ENCODE measurements at regions not wholly inside any gene's neighbourhood (a gene's known extent, or its start where the extent isn't known, plus 50 kb on each side); places are given as distances from the start of the nearest gene placed in this dataset.

DNA sequence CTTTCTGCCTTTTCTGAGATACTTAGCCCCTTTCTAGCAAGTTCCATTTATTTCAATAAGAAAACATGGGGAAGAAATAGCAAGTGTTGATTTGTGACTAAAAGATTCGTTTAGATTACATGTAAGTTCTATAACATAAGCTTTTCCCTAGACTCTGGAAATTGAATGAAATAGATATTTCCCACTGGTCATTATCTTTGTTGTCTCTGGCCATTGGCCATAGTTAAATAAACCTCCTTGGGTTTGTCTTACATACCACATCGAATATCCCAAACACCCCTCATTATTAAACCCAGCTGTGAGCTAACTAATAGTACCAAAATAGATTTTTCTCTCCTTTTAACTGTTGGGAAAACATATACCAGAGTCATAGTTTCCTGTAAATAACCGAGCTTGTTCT lies 534.8 kb downstream of the IQCM start:
- no peaks in the 10 kb centered on the region for H3K79me2 ChIP-seq (ENCODE audit: control insufficient read depth, insufficient read depth, low read length)
- H3K9me1 ChIP-seq (ENCODE audit: control insufficient read depth, extremely low read depth, insufficient read depth, low read length) = no peaks in the 10 kb centered on the region
- DNase-seq (ENCODE audit: low read depth, low spot score) (no peak), FAIRE-seq (no peak)
- H4K20me1 ChIP-seq (ENCODE audit: control insufficient read depth, extremely low read depth, insufficient read depth, low read length) = no peaks in the 10 kb centered on the region
- H3K9ac ChIP-seq (ENCODE audit: control insufficient read depth, extremely low read depth, insufficient read depth, low read length) = no peak overlapping the region
- H3K4me3 ChIP-seq (ENCODE audit: control insufficient read depth in 2 of 3, extremely low read depth in 1 of 3, insufficient read depth in 2 of 3, low read depth in 1 of 3, low read length in 3 of 3) = no peak overlapping the region
- H3K4me2 ChIP-seq (ENCODE audit: control insufficient read depth, extremely low read depth, insufficient read depth, low read depth, low read length) = no peak overlapping the region
- TF ChIP-seq, protein P1, sequence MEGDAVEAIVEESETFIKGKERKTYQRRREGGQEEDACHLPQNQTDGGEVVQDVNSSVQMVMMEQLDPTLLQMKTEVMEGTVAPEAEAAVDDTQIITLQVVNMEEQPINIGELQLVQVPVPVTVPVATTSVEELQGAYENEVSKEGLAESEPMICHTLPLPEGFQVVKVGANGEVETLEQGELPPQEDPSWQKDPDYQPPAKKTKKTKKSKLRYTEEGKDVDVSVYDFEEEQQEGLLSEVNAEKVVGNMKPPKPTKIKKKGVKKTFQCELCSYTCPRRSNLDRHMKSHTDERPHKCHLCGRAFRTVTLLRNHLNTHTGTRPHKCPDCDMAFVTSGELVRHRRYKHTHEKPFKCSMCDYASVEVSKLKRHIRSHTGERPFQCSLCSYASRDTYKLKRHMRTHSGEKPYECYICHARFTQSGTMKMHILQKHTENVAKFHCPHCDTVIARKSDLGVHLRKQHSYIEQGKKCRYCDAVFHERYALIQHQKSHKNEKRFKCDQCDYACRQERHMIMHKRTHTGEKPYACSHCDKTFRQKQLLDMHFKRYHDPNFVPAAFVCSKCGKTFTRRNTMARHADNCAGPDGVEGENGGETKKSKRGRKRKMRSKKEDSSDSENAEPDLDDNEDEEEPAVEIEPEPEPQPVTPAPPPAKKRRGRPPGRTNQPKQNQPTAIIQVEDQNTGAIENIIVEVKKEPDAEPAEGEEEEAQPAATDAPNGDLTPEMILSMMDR (optimal IDR thresholded peaks at IDR 0.05 in 1 of 3, IDR thresholded peaks at IDR 0.05 in 1 of 3, conservative IDR thresholded peaks at IDR 0.05 in 1 of 3; ENCODE audit: extremely low read depth in 1 of 3, insufficient read depth in 2 of 3, low read length in 3 of 3) = no peak
- TF ChIP-seq EZH2 (IDR thresholded peaks at IDR 0.05; ENCODE audit: low read length) = no peak
- no peak overlapping the region for H3K27ac ChIP-seq (ENCODE audit: control insufficient read depth, insufficient read depth, low read length)
- no peaks in the 10 kb centered on the region for H3K36me3 ChIP-seq (ENCODE audit: control insufficient read depth in 2 of 2, extremely low read depth in 1 of 2, insufficient read depth in 2 of 2, low read length in 2 of 2)
- no peaks in the 10 kb centered on the region for H3K9me3 ChIP-seq (ENCODE audit: control insufficient read depth, low read depth, low read length)
- H3K27me3 ChIP-seq (ENCODE audit: control insufficient read depth, extremely low read depth, insufficient read depth, low read length) = no peaks in the 10 kb centered on the region
- dilution Hi-C loops (cut with MboI; ENCODE audit: extremely low pct_ligation_motif_present, low sequenced_read_pairs) = no loop called here
- no peaks in the 10 kb centered on the region for H3K4me1 ChIP-seq (ENCODE audit: control insufficient read depth, extremely low read depth, insufficient read depth, low read length)
- no peak overlapping the region for H2AFZ ChIP-seq (ENCODE audit: control insufficient read depth, low read length)

DNA sequence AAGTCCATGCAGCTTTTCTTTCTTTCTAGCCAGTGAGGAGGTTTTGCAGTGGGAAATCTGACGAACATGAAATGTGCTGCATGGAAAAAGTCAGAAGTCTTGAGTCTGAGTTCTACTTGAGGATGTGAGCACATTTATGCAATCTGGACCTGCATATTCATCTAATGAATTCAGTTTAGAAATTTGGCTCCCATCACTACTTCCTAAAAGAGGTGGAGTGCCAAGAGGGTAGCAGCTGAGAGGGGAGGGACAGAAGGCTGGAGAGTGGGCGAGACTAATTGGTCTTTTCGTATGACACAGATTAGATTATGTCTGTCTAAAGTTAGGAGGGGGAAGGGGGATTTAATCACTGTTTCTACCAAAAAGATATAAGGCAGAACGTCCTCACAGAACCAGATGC lies 535.9 kb downstream of the IQCM start:
- no peaks in the 10 kb centered on the region for H3K79me2 ChIP-seq (ENCODE audit: control insufficient read depth, insufficient read depth, low read length)
- no peaks in the 10 kb centered on the region for H4K20me1 ChIP-seq (ENCODE audit: control insufficient read depth, extremely low read depth, insufficient read depth, low read length)
- no peaks in the 10 kb centered on the region for H3K4me1 ChIP-seq (ENCODE audit: control insufficient read depth, extremely low read depth, insufficient read depth, low read length)
- dilution Hi-C loops (cut with MboI; ENCODE audit: extremely low pct_ligation_motif_present, low sequenced_read_pairs) = no loop called here
- no peaks in the 10 kb centered on the region for H3K27me3 ChIP-seq (ENCODE audit: control insufficient read depth, extremely low read depth, insufficient read depth, low read length)
- H3K4me2 ChIP-seq (ENCODE audit: control insufficient read depth, extremely low read depth, insufficient read depth, low read depth, low read length) = no peak overlapping the region
- no peak for FAIRE-seq
- H3K4me3 ChIP-seq (ENCODE audit: control insufficient read depth in 2 of 3, extremely low read depth in 1 of 3, insufficient read depth in 2 of 3, low read depth in 1 of 3, low read length in 3 of 3) = no peak overlapping the region
- H3K9me3 ChIP-seq (ENCODE audit: control insufficient read depth, low read depth, low read length) = no peaks in the 10 kb centered on the region
- H3K27ac ChIP-seq (ENCODE audit: control insufficient read depth, insufficient read depth, low read length) = no peak overlapping the region
- no peak for TF ChIP-seq EZH2 (IDR thresholded peaks at IDR 0.05; ENCODE audit: low read length)
- TF ChIP-seq, protein P1 (optimal IDR thresholded peaks at IDR 0.05 in 1 of 3, IDR thresholded peaks at IDR 0.05 in 1 of 3, conservative IDR thresholded peaks at IDR 0.05 in 1 of 3; ENCODE audit: extremely low read depth in 1 of 3, insufficient read depth in 2 of 3, low read length in 3 of 3) = no peak
- no peak overlapping the region for H3K9ac ChIP-seq (ENCODE audit: control insufficient read depth, extremely low read depth, insufficient read depth, low read length)
- no peaks in the 10 kb centered on the region for H3K36me3 ChIP-seq (ENCODE audit: control insufficient read depth in 2 of 2, extremely low read depth in 1 of 2, insufficient read depth in 2 of 2, low read length in 2 of 2)
- H3K9me1 ChIP-seq (ENCODE audit: control insufficient read depth, extremely low read depth, insufficient read depth, low read length) = no peaks in the 10 kb centered on the region
- no peak for DNase-seq (ENCODE audit: low read depth, low spot score)
- H2AFZ ChIP-seq (ENCODE audit: control insufficient read depth, low read length) = no peak overlapping the region
